ENCODE measurements at regions not wholly inside any gene's neighbourhood (a gene's known extent, or its start where the extent isn't known, plus 50 kb on each side); places are given as distances from the start of the nearest gene placed in this dataset.

GRCh38 chr12:46472144-46472705 lies 99.7 kb upstream of the SLC38A2 start:
- Histone ChIP-seq H3K4me1 (peaks cover 67% of the 10 kb centered on the region), H3K9me3 (no peaks in the 10 kb centered on the region), H3K4me2 (peak overlapping the region; percentile 90), H3K27ac (peak overlapping the region; percentile 83 to 93), H3K4me3 (no peak overlapping the region)
- DNase-seq (ENCODE audit: low read depth in 1 of 2, low spot score in 1 of 2), result no peak
- no peak for ATAC-seq
- WGBS (ENCODE audit: missing lambda C conversion rate), result 81% methylated on average over 5 of the region's 5 CpGs
- ChIA-PET CTCF (interaction anchor here (1.1 kb wide), 1 partner anchor 12 kb away, joined by 3 read pairs; no protein-coding TSS in a partner anchor), POLR2A (no interaction called here)
- FAIRE-seq, result no peak
- TF ChIP-seq HOXB13 (CRISPR knock-in tag; IDR thresholded peaks at IDR 0.05; ENCODE audit: low read depth), result 0 out of 2 replicates have a peak, but pooled peaks have one; percentile 37
- TF ChIP-seq ZFP36 (IDR thresholded peaks at IDR 0.05; ENCODE audit: borderline replicate concordance, partially characterized antibody), result no peak

DNA sequence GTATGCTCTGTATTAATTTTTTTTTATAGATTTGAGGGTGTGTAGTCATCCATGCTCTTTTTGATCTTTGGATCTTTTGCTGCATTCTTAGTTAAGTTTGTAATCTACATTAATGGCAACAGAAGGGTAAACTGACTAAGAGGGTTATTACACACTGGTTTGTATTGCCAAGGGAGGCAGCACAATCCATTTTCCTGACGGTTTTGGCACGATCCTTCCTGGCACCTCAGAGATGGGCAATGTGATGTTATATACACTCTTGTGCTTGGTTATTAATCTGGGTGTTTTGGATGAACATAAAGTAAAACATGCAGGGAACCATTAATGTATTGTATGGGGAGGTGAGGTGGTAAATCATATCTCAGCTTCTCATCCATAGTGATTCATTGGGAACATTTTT lies 98.8 kb upstream of the SLC38A2 start:
- DNase-seq (ENCODE audit: low read depth in 1 of 2, low spot score in 1 of 2) (no peak), FAIRE-seq (no peak), ATAC-seq (no peak)
- no peaks in the 10 kb centered on the region for H3K9me3 ChIP-seq
- no peak overlapping the region for H3K4me3 ChIP-seq
- H3K4me1 ChIP-seq, result peaks cover 59% of the 10 kb centered on the region
- WGBS (ENCODE audit: missing lambda C conversion rate), result 92% methylated on average over 2 of the region's 2 CpGs
- POLR2A ChIA-PET, result no interaction called here
- CTCF ChIA-PET, result interaction anchor here (1.1 to 1.5 kb wide), 2 partner anchors 11 to 16 kb away, joined by 3 to 5 read pairs; no protein-coding TSS in a partner anchor
- TF ChIP-seq NFE2L2 (conservative IDR thresholded peaks at IDR 0.05; ENCODE audit: low read length), result no peak
- TF ChIP-seq CHD4 (IDR thresholded peaks at IDR 0.05; ENCODE audit: borderline replicate concordance), result no peak
- TF ChIP-seq ZC3H11A (IDR thresholded peaks at IDR 0.05), result no peak
- TF ChIP-seq ATOH8 (CRISPR knock-in tag; IDR thresholded peaks at IDR 0.05; ENCODE audit: low read depth), result no peak
- TF ChIP-seq FOSL2 (IDR thresholded peaks at IDR 0.05), result no peak
- no peak for TF ChIP-seq FOSL2 (CRISPR knock-in tag; IDR thresholded peaks at IDR 0.05)
- TF ChIP-seq FOSB (CRISPR knock-in tag; IDR thresholded peaks at IDR 0.05), result no peak
- no peak for TF ChIP-seq BHLHE40 (IDR thresholded peaks at IDR 0.05; ENCODE audit: low read depth, low read length)
- TF ChIP-seq KDM1A (IDR thresholded peaks at IDR 0.05; ENCODE audit: low read depth), result no peak
- TF ChIP-seq HOXA7 (CRISPR knock-in tag; IDR thresholded peaks at IDR 0.05), result no peak
- TF ChIP-seq ELK1 (IDR thresholded peaks at IDR 0.05; ENCODE audit: low read depth, low read length), result no peak
- TF ChIP-seq EHMT2 (IDR thresholded peaks at IDR 0.05; ENCODE audit: low read depth), result no peak
- TF ChIP-seq POLR2A (IDR thresholded peaks at IDR 0.05; ENCODE audit: low read length), result no peak
- TF ChIP-seq, protein P1, sequence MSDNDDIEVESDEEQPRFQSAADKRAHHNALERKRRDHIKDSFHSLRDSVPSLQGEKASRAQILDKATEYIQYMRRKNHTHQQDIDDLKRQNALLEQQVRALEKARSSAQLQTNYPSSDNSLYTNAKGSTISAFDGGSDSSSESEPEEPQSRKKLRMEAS (IDR thresholded peaks at IDR 0.05), result no peak
- no peak for TF ChIP-seq SREBF2 (IDR thresholded peaks at IDR 0.05)
- TF ChIP-seq RARB (CRISPR knock-in tag; IDR thresholded peaks at IDR 0.05), result no peak
- no peak for TF ChIP-seq RNF2 (IDR thresholded peaks at IDR 0.05; ENCODE audit: borderline replicate concordance, low read depth)
- TF ChIP-seq KDM5A (IDR thresholded peaks at IDR 0.05), result no peak
- TF ChIP-seq CBX2 (IDR thresholded peaks at IDR 0.05; ENCODE audit: borderline replicate concordance, low read depth), result no peak
- no peak for TF ChIP-seq CHD2 (IDR thresholded peaks at IDR 0.05; ENCODE audit: low read length, partially characterized antibody)
- peak overlapping the region; percentile 71 to 83 for H3K27ac ChIP-seq
- H3K4me2 ChIP-seq, result peak overlapping the region; percentile 4; the same call in 1 of the 3 replicates

GRCh38 chr12:46470975-46471374 lies 98.4 kb upstream of the SLC38A2 start:
- POLR2A ChIA-PET, result interaction anchor here (0.6 kb wide), 1 partner anchor 99 kb away, joined by 3 read pairs; no protein-coding TSS in a partner anchor
- CTCF ChIA-PET, result interaction anchor here (1.1 to 1.5 kb wide), 3 partner anchors 10 to 190 kb away, joined by 3 to 5 read pairs (median 4); no protein-coding TSS in a partner anchor
- FAIRE-seq (no peak), ATAC-seq (no peak), DNase-seq (ENCODE audit: low read depth in 1 of 2, low spot score in 1 of 2) (no peak)
- peaks cover 58% of the 10 kb centered on the region for H3K4me1 ChIP-seq
- H3K27ac ChIP-seq, result peak overlapping the region; percentile 71 to 83
- no peaks in the 10 kb centered on the region for H3K9me3 ChIP-seq
- H3K4me3 ChIP-seq, result no peak overlapping the region
- 87% methylated on average over 1 of the region's 1 CpG for WGBS (ENCODE audit: missing lambda C conversion rate)
- H3K4me2 ChIP-seq, result peak overlapping the region; percentile 4; the same call in 1 of the 3 replicates
- no peak for TF ChIP-seq TFCP2L1 (CRISPR knock-in tag; IDR thresholded peaks at IDR 0.05)
- TF ChIP-seq FOSL2 (IDR thresholded peaks at IDR 0.05), result no peak
- peak; percentile 13; the same call in 1 of the 2 replicates for TF ChIP-seq FOSL2 (CRISPR knock-in tag; IDR thresholded peaks at IDR 0.05)
- TF ChIP-seq FOXS1 (CRISPR knock-in tag; IDR thresholded peaks at IDR 0.05), result 0 out of 2 replicates have a peak, but pooled peaks have one; percentile 29

Measured in A549 (cell line).